ENCODE measurements at regions not wholly inside any gene's neighbourhood (a gene's known extent, or its start where the extent isn't known, plus 50 kb on each side); places are given as distances from the start of the nearest gene placed in this dataset.

GRCh38 chr20:43842126-43843020, 72.3 kb upstream of the TOX2 start:
- TF ChIP-seq, protein P1, sequence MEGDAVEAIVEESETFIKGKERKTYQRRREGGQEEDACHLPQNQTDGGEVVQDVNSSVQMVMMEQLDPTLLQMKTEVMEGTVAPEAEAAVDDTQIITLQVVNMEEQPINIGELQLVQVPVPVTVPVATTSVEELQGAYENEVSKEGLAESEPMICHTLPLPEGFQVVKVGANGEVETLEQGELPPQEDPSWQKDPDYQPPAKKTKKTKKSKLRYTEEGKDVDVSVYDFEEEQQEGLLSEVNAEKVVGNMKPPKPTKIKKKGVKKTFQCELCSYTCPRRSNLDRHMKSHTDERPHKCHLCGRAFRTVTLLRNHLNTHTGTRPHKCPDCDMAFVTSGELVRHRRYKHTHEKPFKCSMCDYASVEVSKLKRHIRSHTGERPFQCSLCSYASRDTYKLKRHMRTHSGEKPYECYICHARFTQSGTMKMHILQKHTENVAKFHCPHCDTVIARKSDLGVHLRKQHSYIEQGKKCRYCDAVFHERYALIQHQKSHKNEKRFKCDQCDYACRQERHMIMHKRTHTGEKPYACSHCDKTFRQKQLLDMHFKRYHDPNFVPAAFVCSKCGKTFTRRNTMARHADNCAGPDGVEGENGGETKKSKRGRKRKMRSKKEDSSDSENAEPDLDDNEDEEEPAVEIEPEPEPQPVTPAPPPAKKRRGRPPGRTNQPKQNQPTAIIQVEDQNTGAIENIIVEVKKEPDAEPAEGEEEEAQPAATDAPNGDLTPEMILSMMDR (conservative IDR thresholded peaks at IDR 0.05; ENCODE audit: low read length): no peak
- no peak for TF ChIP-seq EZH2phosphoT487 (IDR thresholded peaks at IDR 0.05; ENCODE audit: borderline replicate concordance, low read depth, low read length)

Data from OCI-LY7 (cell line).